ENCODE measurements at regions not wholly inside any gene's neighbourhood (a gene's known extent, or its start where the extent isn't known, plus 50 kb on each side); places are given as distances from the start of the nearest gene placed in this dataset.

- TF ChIP-seq RAD21 (IDR thresholded peaks at IDR 0.05; ENCODE audit: low read length) (no peak), USF2 (IDR thresholded peaks at IDR 0.05; ENCODE audit: low read depth, low read length) (no peak), CTCF (conservative IDR thresholded peaks at IDR 0.05; ENCODE audit: low read depth, low read length) (no peak), POLR2A (IDR thresholded peaks at IDR 0.05; ENCODE audit: low read depth, low read length) (no peak), FOS (IDR thresholded peaks at IDR 0.05; ENCODE audit: low read depth, low read length) (no peak), RCOR1 (IDR thresholded peaks at IDR 0.05; ENCODE audit: insufficient replicate concordance, low read length) (no peak), MAZ (IDR thresholded peaks at IDR 0.05; ENCODE audit: borderline replicate concordance, low read depth, low read length) (no peak)
These were observed 684.3 kb downstream of the KCNJ3 start for GRCh38 chr2:155382776-155383175.

All from IMR-90 (cell line).